Testis (tissue), 2 donors: ENCODE measurements at regions not wholly inside any gene's neighbourhood (a gene's known extent, or its start where the extent isn't known, plus 50 kb on each side); places are given as distances from the start of the nearest gene placed in this dataset.

Source experiments
- POLR2A ChIP-seq: fragments of 450-650 bp; IDR thresholded peaks from one replicate; pipeline ENCODE4 v1.6.1; 2017; ENCODE audit warnings: antibody characterized with exemption, mild to moderate bottlenecking, moderate library complexity
- TF ChIP-seq, protein P1 (sequence below), 3 experiments: fragments of 450-650 bp in 2 of 3; fragments of 200-600 bp in 1 of 3; sonication (generic) in 1 of 3; IDR thresholded peaks; one replicate each; pipeline ENCODE4 v1.5.1; 2016 to 2019; ENCODE audit warnings: antibody characterized with exemption in 3 of 3, mild to moderate bottlenecking in 2 of 3, moderate library complexity in 1 of 3

DNA sequence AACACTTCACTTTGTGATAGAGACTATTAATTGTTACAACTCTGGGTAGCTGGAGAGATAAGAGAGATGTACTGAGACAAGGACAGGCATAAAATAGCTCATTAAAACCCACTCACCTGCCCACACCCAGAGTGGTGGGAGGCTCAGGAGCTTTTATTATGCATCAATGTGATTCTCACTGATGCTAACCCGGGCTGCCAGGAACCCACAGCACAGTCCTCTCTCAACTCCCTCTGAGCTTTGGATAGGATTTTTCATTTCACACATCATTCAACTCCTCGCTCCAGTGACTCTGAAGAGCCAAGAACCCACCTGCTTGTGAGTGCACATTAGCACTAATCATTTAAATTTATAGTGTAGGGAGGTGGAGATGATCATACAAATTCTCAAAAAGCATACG, 827.9 kb downstream of the FLRT2 start:
- TF ChIP-seq POLR2A: no peak
- TF ChIP-seq, protein P1, sequence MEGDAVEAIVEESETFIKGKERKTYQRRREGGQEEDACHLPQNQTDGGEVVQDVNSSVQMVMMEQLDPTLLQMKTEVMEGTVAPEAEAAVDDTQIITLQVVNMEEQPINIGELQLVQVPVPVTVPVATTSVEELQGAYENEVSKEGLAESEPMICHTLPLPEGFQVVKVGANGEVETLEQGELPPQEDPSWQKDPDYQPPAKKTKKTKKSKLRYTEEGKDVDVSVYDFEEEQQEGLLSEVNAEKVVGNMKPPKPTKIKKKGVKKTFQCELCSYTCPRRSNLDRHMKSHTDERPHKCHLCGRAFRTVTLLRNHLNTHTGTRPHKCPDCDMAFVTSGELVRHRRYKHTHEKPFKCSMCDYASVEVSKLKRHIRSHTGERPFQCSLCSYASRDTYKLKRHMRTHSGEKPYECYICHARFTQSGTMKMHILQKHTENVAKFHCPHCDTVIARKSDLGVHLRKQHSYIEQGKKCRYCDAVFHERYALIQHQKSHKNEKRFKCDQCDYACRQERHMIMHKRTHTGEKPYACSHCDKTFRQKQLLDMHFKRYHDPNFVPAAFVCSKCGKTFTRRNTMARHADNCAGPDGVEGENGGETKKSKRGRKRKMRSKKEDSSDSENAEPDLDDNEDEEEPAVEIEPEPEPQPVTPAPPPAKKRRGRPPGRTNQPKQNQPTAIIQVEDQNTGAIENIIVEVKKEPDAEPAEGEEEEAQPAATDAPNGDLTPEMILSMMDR (IDR thresholded peaks at IDR 0.05): no peak
